GM12878 (cell line): ENCODE measurements at regions not wholly inside any gene's neighbourhood (a gene's known extent, or its start where the extent isn't known, plus 50 kb on each side); places are given as distances from the start of the nearest gene placed in this dataset.

Experiments
- ATAC-seq: fragments of 200-7000 bp; cut with Tn5 transposase; 3 replicates; pipeline ENCODE4 v1.9.1; 2020; ENCODE audit warnings: mild to moderate bottlenecking, moderate library complexity
- BruUV-seq: library from RNA; stranded (reverse); fragments of 400-500 nt; replicated peaks from 2 replicates; lab custom pipeline; 2021; lab: Mats Ljungman, UMichigan
- CTCF ChIA-PET: fragments of 300-600 bp; sonication (Branson Sonifier 250); formaldehyde crosslinking; extraction: SDS; loops from one replicate; lab custom pipeline; 2021; ENCODE audit warnings: inconsistent platforms; lab: Yijun Ruan, JAX
- POLR2A ChIA-PET: fragments of 350-600 bp; formaldehyde crosslinking; extraction: SDS; loops from one replicate; lab custom pipeline; 2021; ENCODE audit warnings: inconsistent platforms; lab: Charles Lee
- RAD21 ChIA-PET: fragments of 300-600 bp; sonication (Branson Sonifier 250); formaldehyde crosslinking; loops from one replicate; lab custom pipeline; 2023; ENCODE audit warnings: antibody characterized with exemption; ENCODE audit not compliant: unreplicated experiment; lab: Charles Lee
- SMC1A ChIA-PET: fragments of 300-600 bp; sonication (Branson Sonifier 250); formaldehyde crosslinking; loops from one replicate; lab custom pipeline; 2023; ENCODE audit not compliant: unreplicated experiment, uncharacterized antibody; lab: Charles Lee
- DNase-seq: peaks from one replicate; pipeline ENCODE4 v3.0.0-alpha.2; 2011; ENCODE audit warnings: low read depth, low spot score
- FAIRE-seq: peaks from 3 replicates; lab custom pipeline; 2011; peaks lifted over from hg19 to GRCh38; lab: Jason Lieb, UNC
- H2AFZ ChIP-seq: 2 replicates; pipeline ENCODE4 v1.6.0; 2011; ENCODE audit warnings: low read depth, low read length, control low read depth; ENCODE audit not compliant: control insufficient read depth
- H3K27ac ChIP-seq: 2 replicates; pipeline ENCODE4 v1.5.1; 2011; ENCODE audit warnings: control low read depth; ENCODE audit not compliant: control insufficient read depth, insufficient read depth
- H3K27me3 ChIP-seq, 2 experiments: replicated peaks in 1 of 2; 2 replicates each; pipeline versions ENCODE4 v1.6.0 to v1.6.1; 2011; ENCODE audit warnings: low read length in 1 of 2; ENCODE audit not compliant: control insufficient read depth in 2 of 2, insufficient read depth in 2 of 2
- H3K36me3 ChIP-seq, 2 experiments: 2 replicates each; pipeline ENCODE4 v1.5.1; 2011; ENCODE audit warnings: low read length in 1 of 2; ENCODE audit not compliant: control insufficient read depth in 2 of 2, insufficient read depth in 2 of 2
- H3K4me1 ChIP-seq: 2 replicates; pipeline ENCODE4 v1.6.1; 2011; ENCODE audit warnings: mild to moderate bottlenecking, low read length, moderate library complexity, mixed read lengths; ENCODE audit not compliant: control insufficient read depth, insufficient read depth
- H3K4me2 ChIP-seq: 2 replicates; pipeline ENCODE4 v1.6.0; 2011; ENCODE audit warnings: control low read depth; ENCODE audit not compliant: control insufficient read depth, insufficient read depth
- H3K4me3 ChIP-seq: fragments of 200-600 bp; sonication (generic); 2 replicates; pipeline ENCODE4 v1.5.1; 2016
- H3K79me2 ChIP-seq: 2 replicates; pipeline ENCODE4 v1.6.0; 2011; ENCODE audit warnings: low read length; ENCODE audit not compliant: control insufficient read depth, insufficient read depth
- H3K9ac ChIP-seq: 2 replicates; pipeline ENCODE4 v1.8.0; 2011; ENCODE audit warnings: low read length, control low read depth, mixed read lengths; ENCODE audit not compliant: control insufficient read depth, insufficient read depth
- H3K9me3 ChIP-seq: replicated peaks from 3 replicates; pipeline ENCODE4 v1.5.1; 2011; ENCODE audit warnings: mild to moderate bottlenecking, low read length; ENCODE audit not compliant: control insufficient read depth, insufficient read depth
- H4K20me1 ChIP-seq: 2 replicates; pipeline ENCODE4 v1.6.0; 2011; ENCODE audit not compliant: control insufficient read depth, insufficient read depth
- JUND ChIP-seq: IDR thresholded peaks from 2 replicates; pipeline ENCODE4 v1.6.1; 2012; ENCODE audit warnings: low read depth, mild to moderate bottlenecking, low read length, improper control_type of control experiment, moderate library complexity
- MTA3 ChIP-seq: IDR thresholded peaks from 2 replicates; pipeline ENCODE4 v1.6.1; 2012; ENCODE audit warnings: low read length, inconsistent platforms, borderline replicate concordance
- PAX8 ChIP-seq: fragments of 450-650 bp; IDR thresholded peaks from 2 replicates; pipeline ENCODE4 v1.6.1; 2017; ENCODE audit warnings: mild to moderate bottlenecking, moderate library complexity
- ZNF622 ChIP-seq: fragments of 450-650 bp; IDR thresholded peaks from 2 replicates; pipeline ENCODE4 v1.6.1; 2017; ENCODE audit warnings: mild to moderate bottlenecking, inconsistent platforms
- whole genome bisulfite sequencing: methylation state at CpG from one replicate; pipeline ENCODE4 v1.1.6; 2016; ENCODE audit warnings: low lambda C conversion rate; ENCODE audit not compliant: insufficient replicate concordance, insufficient coverage; ENCODE audit errors: missing lambda C conversion rate; 5-methylcytosine and 5-hydroxymethylcytosine counted together
- in situ Hi-C: fragments of 300-500 bp; cut with MboI; formaldehyde crosslinking; loops from 9 replicates; pipeline ENCODE4 v1.14.3; 2018; ENCODE audit warnings: mixed read lengths
- intact Hi-C: fragments of 100-400 bp; cut with micrococcal nuclease; formaldehyde crosslinking; loops from one replicate; pipeline ENCODE4 v1.14.2; 2022; ENCODE audit not compliant: unreplicated experiment
- TF ChIP-seq, protein P1 (sequence below): fragments of 450-650 bp; IDR thresholded peaks from 2 replicates; pipeline ENCODE4 v1.6.1; 2017; ENCODE audit warnings: mild to moderate bottlenecking

- peak overlapping the region; percentile 76 for H3K4me2 ChIP-seq
- 61% methylated on average over 6 of the region's 6 CpGs for WGBS
- TF ChIP-seq, protein P1, sequence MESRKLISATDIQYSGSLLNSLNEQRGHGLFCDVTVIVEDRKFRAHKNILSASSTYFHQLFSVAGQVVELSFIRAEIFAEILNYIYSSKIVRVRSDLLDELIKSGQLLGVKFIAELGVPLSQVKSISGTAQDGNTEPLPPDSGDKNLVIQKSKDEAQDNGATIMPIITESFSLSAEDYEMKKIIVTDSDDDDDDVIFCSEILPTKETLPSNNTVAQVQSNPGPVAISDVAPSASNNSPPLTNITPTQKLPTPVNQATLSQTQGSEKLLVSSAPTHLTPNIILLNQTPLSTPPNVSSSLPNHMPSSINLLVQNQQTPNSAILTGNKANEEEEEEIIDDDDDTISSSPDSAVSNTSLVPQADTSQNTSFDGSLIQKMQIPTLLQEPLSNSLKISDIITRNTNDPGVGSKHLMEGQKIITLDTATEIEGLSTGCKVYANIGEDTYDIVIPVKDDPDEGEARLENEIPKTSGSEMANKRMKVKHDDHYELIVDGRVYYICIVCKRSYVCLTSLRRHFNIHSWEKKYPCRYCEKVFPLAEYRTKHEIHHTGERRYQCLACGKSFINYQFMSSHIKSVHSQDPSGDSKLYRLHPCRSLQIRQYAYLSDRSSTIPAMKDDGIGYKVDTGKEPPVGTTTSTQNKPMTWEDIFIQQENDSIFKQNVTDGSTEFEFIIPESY, result no peak
- TF ChIP-seq ZNF622 (no peak), JUND (no peak), PAX8 (no peak), MTA3 (no peak)
- ChIA-PET CTCF (interaction anchor here (0.9 to 3.0 kb wide), 6 partner anchors 8 to 77 kb away, joined by 3 to 22 read pairs (median 5); no protein-coding TSS in a partner anchor), RAD21 (interaction anchor here (1.6 to 5.9 kb wide), 3 partner anchors 9 to 54 kb away, joined by 4 to 36 read pairs (median 24); no protein-coding TSS in a partner anchor), SMC1A (interaction anchor here (0.8 to 8.5 kb wide), 11 partner anchors 7 to 105 kb away, joined by 3 to 83 read pairs (median 5); no protein-coding TSS in a partner anchor), POLR2A (interaction anchor here (0.8 to 2.6 kb wide), 4 partner anchors 9 to 16 kb away, joined by 3 to 16 read pairs (median 10); no protein-coding TSS in a partner anchor)
- peaks cover 26% of the 10 kb centered on the region for H3K4me1 ChIP-seq
- no peak overlapping the region; the same call in 1 of the 2 replicates for H3K9ac ChIP-seq
- intact Hi-C loops, result loop anchor here (2.0 kb wide), 1 partner anchor 16 kb away; no protein-coding TSS in a partner anchor
- H4K20me1 ChIP-seq, result no peaks in the 10 kb centered on the region
- ATAC-seq, result peak; percentile 14
- in situ Hi-C loops, result no loop called here
- no peak overlapping the region for H2AFZ ChIP-seq
- FAIRE-seq, result no peak
- no peaks in the 10 kb centered on the region; the same call in 1 of the 3 replicates for H3K9me3 ChIP-seq
- H3K27ac ChIP-seq, result peak overlapping the region; percentile 50
- no peaks in the 10 kb centered on the region for H3K79me2 ChIP-seq
- H3K36me3 ChIP-seq, result no peaks in the 10 kb centered on the region
- DNase-seq, result no peak
- BruUV-seq, result no TSS peak
- H3K27me3 ChIP-seq, result no peaks in the 10 kb centered on the region
- peak overlapping the region; percentile 13; the same call in 1 of the 2 replicates for H3K4me3 ChIP-seq
These were observed 50.2 kb upstream of the EML4 start for GRCh38 chr2:42118754-42119569.
